Transverse colon (tissue), 4 donors: ENCODE measurements at regions not wholly inside any gene's neighbourhood (a gene's known extent, or its start where the extent isn't known, plus 50 kb on each side); places are given as distances from the start of the nearest gene placed in this dataset.

Experiments used
- DNase-seq: peaks from one replicate; pipeline ENCODE4 v3.0.0-alpha.2; 2019
- H3K27ac ChIP-seq, 4 donors: fragments of 200-600 bp; sonication (generic); 2 replicates each; pipeline ENCODE4 v1.5.1; 2016 to 2018; ENCODE audit warnings: inconsistent platforms in 4 of 4
- H3K27me3 ChIP-seq: fragments of 200-600 bp; sonication (generic); 2 replicates; pipeline ENCODE4 v1.5.1; 2017; ENCODE audit warnings: inconsistent platforms
- H3K36me3 ChIP-seq, 4 donors: fragments of 200-600 bp; sonication (generic); 2 replicates each; pipeline ENCODE4 v1.5.1; 2017 to 2019; ENCODE audit warnings: inconsistent platforms in 4 of 4
- H3K4me1 ChIP-seq, 4 donors: fragments of 200-600 bp; sonication (generic); 2 replicates each; pipeline ENCODE4 v1.5.1; 2017 to 2020; ENCODE audit warnings: inconsistent platforms in 4 of 4
- H3K4me3 ChIP-seq, 4 donors: fragments of 200-600 bp; sonication (generic); 1 replicate in 1 of 4; 2 replicates in 3 of 4; pipeline versions ENCODE4 v1.5.1 to v1.6.1; 2017 to 2019; ENCODE audit warnings: inconsistent platforms in 4 of 4
- H3K9me3 ChIP-seq, 2 donors: fragments of 200-600 bp; sonication (generic); 2 replicates each; pipeline ENCODE4 v1.5.1; 2017 to 2019; ENCODE audit warnings: inconsistent platforms in 2 of 2
- CTCF ChIP-seq, 5 experiments: fragments of 200-600 bp in 3 of 5; fragments of 450-650 bp in 2 of 5; sonication (generic) in 3 of 5; IDR thresholded peaks; 1 replicate in 2 of 5; 2 replicates in 3 of 5; pipeline ENCODE4 v1.5.1; 2016 to 2017; ENCODE audit warnings: antibody characterized with exemption in 5 of 5, inconsistent platforms in 3 of 5, mild to moderate bottlenecking in 2 of 5, moderate library complexity in 1 of 5
- EP300 ChIP-seq: sonication (generic); formaldehyde crosslinking; IDR thresholded peaks from one replicate; pipeline ENCODE4 v1.6.1; 2017; ENCODE audit warnings: antibody characterized with exemption, low read depth
- POLR2A ChIP-seq: fragments of 450-650 bp; IDR thresholded peaks from one replicate; pipeline ENCODE4 v1.6.1; 2016; ENCODE audit warnings: antibody characterized with exemption, mild to moderate bottlenecking, moderate library complexity
- POLR2AphosphoS5 ChIP-seq, 3 donors: sonication (generic); formaldehyde crosslinking; IDR thresholded peaks; one replicate each; pipeline ENCODE4 v1.6.1; 2016; ENCODE audit warnings: antibody characterized with exemption in 3 of 3
- WGBS, 2 donors: methylation state at CpG; one replicate each; pipeline ENCODE4 v1.1.5; 2018; ENCODE audit warnings: low coverage in 1 of 2; 5-methylcytosine and 5-hydroxymethylcytosine counted together
- in situ Hi-C, 4 donors: fragments of 200-750 bp; cut with MboI; loops; one replicate each; pipeline versions ENCODE4 v1.15.0 to v1.15.1; 2017; ENCODE audit warnings: low sequenced_read_pairs in 3 of 4, low pct_ligation_motif_present in 1 of 4, low pct_unique_long_range_greater_than_20kb in 1 of 4
- intact Hi-C: fragments of 100-400 bp; cut with DNase I; formaldehyde crosslinking; loops from one replicate; pipeline ENCODE4 v1.15.1; 2023; ENCODE audit warnings: low total_unique reads

DNA sequence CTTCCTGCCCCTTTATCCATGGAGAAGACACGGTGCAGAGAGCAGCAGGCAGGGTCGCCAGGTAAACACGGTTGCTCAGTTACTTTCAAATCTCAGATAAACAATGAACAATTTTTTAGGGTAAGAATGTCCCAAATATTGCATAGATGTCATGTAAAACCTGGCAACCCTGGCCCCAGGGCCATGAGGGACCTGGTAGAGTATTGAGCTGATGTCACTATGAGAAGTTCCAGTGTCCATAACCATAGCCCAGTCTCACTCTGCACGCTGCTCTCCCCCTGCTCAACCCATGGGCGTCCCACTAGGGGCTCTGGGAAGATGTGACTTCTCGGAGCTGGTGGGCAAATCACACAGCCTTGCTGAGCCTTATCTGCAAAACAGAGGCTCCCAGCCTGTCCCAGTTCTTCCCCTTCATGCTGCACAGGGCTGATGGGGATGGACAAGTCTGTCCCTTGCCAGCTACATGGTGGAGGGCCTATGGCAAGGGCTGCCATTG, 71.3 kb upstream of the TOP1 start:
- intact Hi-C loops (no loop called here), in situ Hi-C loops (loop anchor here in 3 of 4 donors (25.0 kb wide), 3 partner anchors 220 to 1070 kb away; partner anchors contain the start of gene LPIN3 (in 1 of the 3))
- no peak overlapping the region for H3K4me3 ChIP-seq
- H3K27me3 ChIP-seq, result no peaks in the 10 kb centered on the region
- 95% methylated on average over 6 of the region's 6 CpGs; no CpG with 5 or more reads in 1 of the 2 donors for WGBS, 2 donors
- no peak for DNase-seq
- no peaks in the 10 kb centered on the region for H3K9me3 ChIP-seq
- TF ChIP-seq EP300 (no peak), POLR2AphosphoS5 (IDR thresholded peaks at IDR 0.05) (no peak), CTCF (IDR thresholded peaks at IDR 0.05) (no peak), POLR2A (no peak)
- no peaks in the 10 kb centered on the region for H3K4me1 ChIP-seq
- no peaks in the 10 kb centered on the region for H3K36me3 ChIP-seq
- no peak overlapping the region for H3K27ac ChIP-seq

- Histone ChIP-seq H3K27ac (no peak overlapping the region), H3K4me3 (no peak overlapping the region), H3K27me3 (peaks cover 4% of the 10 kb centered on the region), H3K4me1 (peaks cover 0 to 4% (median 0%) of the 10 kb centered on the region in 4 donors), H3K36me3 (no peaks in the 10 kb centered on the region), H3K9me3 (no peaks in the 10 kb centered on the region)
- DNase-seq, result no peak
- WGBS, 2 donors, result 66 to 93% methylated on average over 3 to 4 of the region's 4 CpGs
- intact Hi-C loops (no loop called here), in situ Hi-C loops (loop anchor here in 3 of 4 donors (25.0 kb wide), 3 partner anchors 221 to 1071 kb away; partner anchors contain the start of gene LPIN3 (in 1 of the 3))
- no peak for TF ChIP-seq POLR2A
- no peak for TF ChIP-seq CTCF (IDR thresholded peaks at IDR 0.05)
- no peak for TF ChIP-seq EP300
- no peak for TF ChIP-seq POLR2AphosphoS5 (IDR thresholded peaks at IDR 0.05)
These were observed 70.0 kb upstream of the TOP1 start for GRCh38 chr20:40958598-40958997.

- intact Hi-C loops (loop anchor here (10.0 kb wide), 1 partner anchor 1695 kb away; no protein-coding TSS in a partner anchor), in situ Hi-C loops (loop anchor here in 3 of 4 donors (25.0 kb wide), 3 partner anchors 222 to 1072 kb away; partner anchors contain the start of gene LPIN3 (in 1 of the 3))
- TF ChIP-seq EP300 (no peak), CTCF (IDR thresholded peaks at IDR 0.05) (no peak), POLR2A (no peak), POLR2AphosphoS5 (IDR thresholded peaks at IDR 0.05) (no peak)
- peaks cover 0 to 4% (median 0%) of the 10 kb centered on the region in 4 donors for H3K4me1 ChIP-seq
- peaks cover 4% of the 10 kb centered on the region for H3K27me3 ChIP-seq
- H3K27ac ChIP-seq, result no peak overlapping the region
- 61 to 66% methylated on average over 2 to 6 of the region's 6 CpGs for WGBS, 2 donors
- H3K4me3 ChIP-seq, result no peak overlapping the region
- no peak for DNase-seq
- no peaks in the 10 kb centered on the region for H3K9me3 ChIP-seq
- H3K36me3 ChIP-seq, result no peaks in the 10 kb centered on the region
These were observed 69.1 kb upstream of the TOP1 start for GRCh38 chr20:40959325-40960092.

DNA sequence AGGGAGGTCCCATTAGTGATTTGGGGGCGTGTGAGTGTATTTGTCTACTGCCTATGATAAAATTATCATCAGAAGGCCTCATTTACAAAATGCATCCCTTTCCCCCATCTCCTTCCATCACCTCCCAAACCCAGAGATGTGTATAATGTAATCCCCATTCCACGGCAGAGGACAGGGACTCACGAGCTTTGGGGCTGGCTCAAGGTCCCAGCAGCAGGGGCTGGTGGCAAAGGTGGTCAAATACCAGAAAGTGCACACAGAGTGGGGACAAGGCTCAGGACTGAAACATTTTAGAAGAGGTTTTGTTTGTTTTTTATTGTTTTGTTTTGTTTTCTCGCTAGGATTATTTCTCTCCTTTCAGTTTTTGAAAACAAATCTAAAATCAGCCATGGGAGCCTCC, 68.5 kb upstream of the TOP1 start:
- intact Hi-C loops, result loop anchor here (10.0 kb wide), 1 partner anchor 1695 kb away; no protein-coding TSS in a partner anchor
- Histone ChIP-seq H3K9me3 (no peaks in the 10 kb centered on the region), H3K36me3 (no peaks in the 10 kb centered on the region), H3K27me3 (peaks cover 4% of the 10 kb centered on the region), H3K4me3 (no peak overlapping the region), H3K4me1 (peaks cover 0 to 4% (median 0%) of the 10 kb centered on the region in 4 donors), H3K27ac (no peak overlapping the region)
- 70 to 86% methylated on average over 2 to 4 of the region's 4 CpGs for WGBS, 2 donors
- in situ Hi-C loops, result loop anchor here in 3 of 4 donors (25.0 kb wide), 3 partner anchors 223 to 1073 kb away; partner anchors contain the start of gene LPIN3 (in 1 of the 3)
- TF ChIP-seq CTCF (IDR thresholded peaks at IDR 0.05), result no peak
- no peak for TF ChIP-seq EP300
- no peak for TF ChIP-seq POLR2AphosphoS5 (IDR thresholded peaks at IDR 0.05)
- TF ChIP-seq POLR2A, result no peak
- DNase-seq, result no peak
